SH-SY5Y (cell line): ENCODE measurements at regions not wholly inside any gene's neighbourhood (a gene's known extent, or its start where the extent isn't known, plus 50 kb on each side); places are given as distances from the start of the nearest gene placed in this dataset.

Experiments
- GATA2 ChIP-seq: IDR thresholded peaks from 2 replicates; pipeline ENCODE4 v1.6.1; 2011; ENCODE audit warnings: mild to moderate bottlenecking, low read depth, low read length
- GATA3 ChIP-seq: IDR thresholded peaks from 2 replicates; pipeline ENCODE4 v1.6.1; 2011; ENCODE audit warnings: low read depth, mild to moderate bottlenecking, low read length, moderate library complexity

DNA sequence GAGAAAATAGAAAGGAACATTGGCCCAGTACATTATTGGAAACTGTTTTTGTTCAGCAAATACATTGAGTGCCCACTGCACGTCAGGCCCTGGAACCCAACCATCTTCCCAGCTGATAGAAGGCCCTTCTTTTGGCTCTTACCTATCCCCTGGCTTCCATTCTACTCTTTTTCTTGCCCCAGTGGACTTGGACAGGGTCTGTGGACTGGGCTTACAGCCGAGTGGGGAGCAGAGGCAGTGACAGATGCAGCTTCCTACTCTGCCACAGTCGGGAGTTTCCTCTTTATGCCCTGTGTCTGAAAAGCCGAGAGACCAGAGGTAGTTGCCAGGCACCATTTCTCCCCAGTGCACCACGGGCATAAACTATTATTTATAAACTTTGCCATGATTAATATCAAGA lies 70.4 kb downstream of the ARHGAP35 start:
- no peak for TF ChIP-seq GATA3
- no peak for TF ChIP-seq GATA2

DNA sequence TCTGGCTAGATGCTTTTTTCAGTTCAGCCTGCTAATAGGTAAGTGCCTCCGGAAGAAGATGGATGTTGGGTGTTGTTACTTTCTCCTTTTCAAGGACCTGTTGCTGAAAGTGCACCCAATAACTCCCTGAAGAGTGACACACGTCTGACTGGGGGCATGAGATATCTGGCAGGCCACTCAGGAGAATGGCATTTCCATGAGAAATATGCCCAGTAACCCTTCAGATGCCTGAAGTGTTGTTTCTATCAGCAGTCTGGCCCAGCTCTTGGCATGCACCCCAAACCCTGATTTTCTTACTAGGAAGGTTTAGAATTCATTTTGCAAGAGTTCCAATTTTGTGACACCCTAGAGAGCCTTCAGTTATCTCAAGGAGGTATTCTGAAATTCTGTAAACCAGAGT lies 71.5 kb downstream of the ARHGAP35 start:
- TF ChIP-seq GATA2 (no peak), GATA3 (no peak)

DNA sequence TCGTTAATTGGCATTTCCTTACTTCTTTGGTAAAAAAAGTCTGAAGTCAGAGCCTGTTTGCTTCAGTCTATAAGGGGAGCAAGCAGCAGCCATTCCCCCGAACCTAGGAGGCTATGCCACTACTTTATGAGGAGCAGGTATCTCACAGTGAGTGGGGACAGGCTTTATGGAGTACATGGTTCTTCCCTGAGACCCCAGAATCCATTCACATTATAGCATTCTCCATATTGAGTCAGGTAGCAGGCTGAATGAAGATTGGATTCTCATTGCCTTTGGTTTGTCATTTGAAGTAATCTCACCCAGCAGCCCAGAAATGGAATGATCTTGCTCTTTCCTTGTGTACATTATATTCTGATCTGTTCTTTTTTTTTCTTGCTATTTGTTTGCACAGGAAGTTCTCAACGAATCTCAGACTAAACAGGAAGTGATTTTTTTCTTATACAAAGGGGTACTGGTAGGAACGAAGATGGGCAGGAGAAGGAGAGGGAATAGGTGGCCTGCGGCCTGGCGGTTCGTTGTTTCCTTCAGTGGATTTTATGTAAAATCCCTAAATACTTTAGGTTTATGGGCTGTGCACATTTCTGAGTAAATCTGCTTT lies 74.4 kb downstream of the ARHGAP35 start:
- TF ChIP-seq GATA2 (no peak), GATA3 (no peak)

DNA sequence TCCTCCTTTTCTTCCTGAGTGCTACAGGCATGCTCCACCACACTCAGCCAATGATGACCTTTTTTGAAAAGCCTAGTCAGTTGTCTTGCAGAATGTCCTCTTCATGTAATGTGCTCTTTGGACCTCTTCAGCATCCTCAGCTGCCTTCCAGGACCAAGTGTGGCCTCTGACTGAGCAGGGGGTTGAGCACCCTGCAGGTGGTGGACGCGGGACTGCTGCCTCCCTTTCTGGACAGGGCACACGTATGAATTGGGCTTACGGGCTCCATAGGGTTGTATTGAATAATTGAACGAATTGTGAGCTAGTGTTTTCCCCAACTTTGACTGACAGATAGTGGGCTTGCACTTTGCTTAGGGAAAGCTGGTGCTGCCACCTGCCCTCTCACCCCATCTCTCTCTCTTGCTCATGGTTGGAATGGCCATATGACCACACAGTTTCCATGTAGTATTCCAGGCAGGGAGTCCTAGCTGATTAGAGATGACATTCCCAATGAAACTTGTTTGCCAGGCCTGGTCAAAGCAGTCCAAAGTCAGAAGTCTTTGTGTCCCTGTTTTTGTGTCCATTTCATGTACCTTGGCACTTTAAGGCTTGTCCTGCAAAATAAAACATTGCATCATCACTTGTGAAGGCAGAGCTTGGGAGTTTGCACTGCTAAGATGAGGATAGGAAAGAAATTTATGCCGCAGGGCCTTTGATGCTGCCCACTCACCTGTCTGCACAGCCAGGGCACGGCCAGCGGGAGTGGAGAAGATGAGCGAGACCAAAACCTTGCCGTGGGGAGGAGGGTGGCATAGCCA lies 76.3 kb upstream of the NPAS1 start:
- TF ChIP-seq GATA2 (no peak), GATA3 (no peak)

DNA sequence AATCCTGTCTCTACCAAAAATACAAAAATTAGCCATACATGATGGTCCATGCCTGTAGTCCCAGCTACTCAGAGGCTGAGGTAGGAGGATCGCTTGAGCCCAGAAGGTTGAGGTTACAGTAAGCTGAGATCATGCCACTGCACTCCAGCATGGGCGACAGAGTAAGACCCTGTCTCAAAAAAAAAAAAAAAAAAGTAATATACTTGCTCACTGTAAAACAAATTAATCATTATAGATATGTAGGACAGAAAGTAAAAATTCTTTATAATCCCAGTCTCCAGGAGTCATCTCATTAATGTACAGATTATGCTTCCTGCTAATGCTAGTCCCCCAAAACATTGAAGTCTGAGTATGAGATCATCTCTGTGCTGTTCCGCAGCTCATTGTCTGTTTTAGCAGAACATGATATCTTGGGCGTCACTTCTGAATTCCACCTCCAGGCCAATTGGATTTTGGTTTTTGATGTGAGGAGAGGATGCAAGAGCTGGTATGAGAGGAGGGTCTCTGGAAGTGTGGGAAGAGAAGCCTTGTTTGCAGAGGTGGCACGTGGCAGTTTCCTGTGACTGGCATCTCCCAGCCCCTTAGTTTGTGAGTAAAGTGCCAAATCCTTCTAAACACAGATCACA lies 75.4 kb upstream of the NPAS1 start:
- no peak for TF ChIP-seq GATA2
- TF ChIP-seq GATA3 = no peak

DNA sequence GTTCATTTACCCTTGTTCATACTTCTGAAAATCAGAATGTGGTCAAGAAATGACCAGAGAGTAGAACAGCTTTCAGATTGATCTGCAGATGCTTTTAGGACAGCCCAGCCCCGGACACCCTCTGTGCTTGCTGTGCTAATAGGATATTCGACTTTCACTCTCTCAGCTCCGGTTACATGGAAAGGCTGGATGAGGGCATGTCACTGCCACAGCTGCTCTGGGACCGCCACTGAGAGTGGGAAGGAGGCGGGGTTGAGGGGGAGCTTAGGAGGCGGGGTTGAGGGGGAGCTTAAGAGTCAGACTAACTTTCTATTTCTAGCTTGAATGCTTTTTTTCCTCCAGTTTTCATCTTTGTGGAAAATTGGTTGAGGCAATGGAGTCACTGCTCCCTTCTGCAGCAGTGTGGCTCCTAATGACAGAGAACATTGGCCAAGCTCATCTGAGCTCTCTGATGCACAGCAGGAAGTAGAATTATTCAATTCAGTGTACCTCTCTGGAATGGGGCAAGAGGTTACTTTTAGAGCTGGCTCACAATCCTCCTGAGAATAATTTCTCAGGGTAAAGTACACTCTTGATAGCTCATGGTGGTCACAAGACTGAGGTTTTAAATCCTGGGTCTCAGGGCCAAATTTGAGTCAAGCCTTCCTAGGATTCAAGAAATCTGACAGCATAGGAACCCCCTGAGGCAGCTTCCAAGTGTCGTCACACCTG lies 74.6 kb upstream of the NPAS1 start:
- TF ChIP-seq GATA2 = no peak
- no peak for TF ChIP-seq GATA3

DNA sequence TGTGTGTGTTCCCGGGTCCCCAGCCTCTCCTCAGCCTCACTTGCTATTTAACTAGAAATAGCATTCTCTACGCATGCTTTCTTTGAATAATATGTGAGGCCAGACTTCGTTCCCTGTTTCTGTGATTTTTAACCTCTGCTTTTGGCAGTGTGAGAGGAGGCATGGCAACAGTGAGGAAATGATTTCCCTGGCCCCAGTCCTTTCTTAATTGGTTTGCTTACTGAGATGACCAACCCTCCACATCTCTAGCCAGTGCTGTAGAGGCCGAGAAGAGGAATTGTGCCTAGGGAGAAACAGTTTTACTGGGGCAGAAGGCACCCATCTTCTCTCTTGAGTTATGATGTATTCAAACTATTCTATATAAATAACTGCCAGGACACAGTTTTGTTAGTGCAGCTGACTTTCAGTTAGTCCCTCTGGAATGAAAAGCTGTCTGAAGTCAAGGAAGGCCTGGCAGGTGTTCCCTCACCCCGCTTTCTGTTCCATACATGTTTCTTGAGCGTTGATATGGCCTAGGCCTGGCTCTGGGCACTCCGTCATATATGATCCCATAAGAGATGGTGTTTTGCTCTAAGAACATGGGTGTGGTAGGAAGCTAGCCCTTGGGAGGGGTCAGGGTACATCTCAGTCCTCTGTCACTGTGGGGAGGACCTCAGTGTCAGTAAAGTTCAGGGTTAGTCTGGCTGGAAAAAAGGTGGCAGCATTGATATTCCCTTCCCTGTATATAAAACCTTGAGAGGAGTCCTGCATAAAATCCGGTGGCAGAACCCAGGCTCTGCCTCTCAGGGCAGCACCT lies 73.7 kb upstream of the NPAS1 start:
- TF ChIP-seq GATA3 = no peak
- TF ChIP-seq GATA2 = no peak

DNA sequence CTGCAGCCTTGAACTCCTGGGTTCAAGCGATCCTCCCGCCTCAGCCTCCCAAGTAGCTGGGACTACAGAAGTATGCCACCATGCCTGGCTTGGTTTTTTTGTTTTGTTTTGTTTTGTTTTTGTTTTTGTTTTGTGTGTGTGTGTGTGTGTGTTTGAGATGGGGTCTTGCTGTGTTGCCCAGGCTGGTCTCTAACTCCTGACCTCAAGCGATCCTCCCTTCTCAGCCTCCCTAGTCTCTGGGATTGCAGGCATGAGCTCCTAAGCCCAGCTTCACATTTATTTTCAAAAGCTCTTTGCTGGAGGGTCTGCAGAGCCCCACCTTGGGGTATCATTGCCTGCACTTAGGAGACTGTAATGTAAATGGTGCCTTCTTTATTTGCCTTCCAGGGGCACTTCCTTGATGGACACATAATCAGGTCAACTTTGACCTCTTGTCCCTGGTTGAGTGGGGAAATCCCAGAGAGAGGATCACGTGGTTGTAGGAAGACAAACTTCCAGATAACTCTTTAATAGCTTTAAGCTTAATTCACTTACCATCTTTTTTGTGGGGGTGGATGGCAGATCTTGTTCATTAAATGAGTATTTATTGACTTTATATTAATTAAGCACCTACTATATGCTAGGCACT lies 72.9 kb upstream of the NPAS1 start:
- TF ChIP-seq GATA2 (no peak), GATA3 (no peak)

DNA sequence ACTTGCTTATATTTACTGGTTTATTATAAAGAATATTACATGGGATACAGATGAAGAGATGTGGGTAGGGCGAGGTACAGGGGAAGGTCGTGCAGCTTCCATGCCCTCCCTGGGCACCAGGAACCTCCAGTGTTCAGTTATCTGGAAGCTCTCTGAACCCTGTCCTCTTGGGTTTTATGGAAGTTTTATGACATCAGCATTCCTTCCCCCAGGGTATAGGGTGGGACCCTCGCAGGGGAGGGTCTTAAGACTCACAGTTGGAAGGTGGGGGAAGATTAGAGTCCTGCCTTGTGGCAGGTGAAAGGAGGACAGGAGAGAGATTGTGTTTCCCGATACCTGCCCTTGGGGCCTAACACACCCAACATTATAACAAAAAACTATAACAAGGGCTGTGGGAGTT lies 71.8 kb upstream of the NPAS1 start:
- no peak for TF ChIP-seq GATA2
- TF ChIP-seq GATA3 = no peak

DNA sequence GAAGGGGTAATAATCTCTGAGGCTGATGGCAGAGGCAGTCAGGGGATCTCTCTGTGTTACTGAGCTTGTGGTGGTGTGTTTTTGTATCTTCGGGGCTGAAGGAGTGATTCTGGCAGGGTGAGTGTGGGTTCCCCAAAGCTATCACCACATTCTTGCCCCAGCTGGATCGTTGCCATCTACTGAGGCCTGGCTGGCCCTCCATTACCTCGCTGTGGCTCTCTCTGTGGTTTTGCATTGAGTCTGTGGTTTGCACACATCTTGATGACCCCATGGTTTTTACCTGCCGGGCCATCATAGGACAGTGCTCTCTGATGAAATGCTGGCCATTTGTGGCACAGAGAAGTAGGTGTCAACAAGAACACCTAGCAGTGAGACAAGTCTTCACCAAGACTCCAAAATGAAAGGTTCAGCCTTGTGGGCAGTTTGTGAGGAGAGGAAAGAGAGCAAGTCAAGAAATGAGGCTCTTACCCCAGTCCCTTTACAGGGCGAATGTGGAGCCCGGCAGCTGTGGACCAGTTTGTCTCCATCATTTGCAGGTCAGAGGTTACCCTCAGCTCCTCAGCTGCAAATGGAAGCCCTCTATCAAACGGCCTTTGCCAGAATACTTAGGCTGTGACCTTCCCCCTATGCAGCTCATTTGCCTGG lies 69.0 kb upstream of the NPAS1 start:
- TF ChIP-seq GATA2 (no peak), GATA3 (no peak)

DNA sequence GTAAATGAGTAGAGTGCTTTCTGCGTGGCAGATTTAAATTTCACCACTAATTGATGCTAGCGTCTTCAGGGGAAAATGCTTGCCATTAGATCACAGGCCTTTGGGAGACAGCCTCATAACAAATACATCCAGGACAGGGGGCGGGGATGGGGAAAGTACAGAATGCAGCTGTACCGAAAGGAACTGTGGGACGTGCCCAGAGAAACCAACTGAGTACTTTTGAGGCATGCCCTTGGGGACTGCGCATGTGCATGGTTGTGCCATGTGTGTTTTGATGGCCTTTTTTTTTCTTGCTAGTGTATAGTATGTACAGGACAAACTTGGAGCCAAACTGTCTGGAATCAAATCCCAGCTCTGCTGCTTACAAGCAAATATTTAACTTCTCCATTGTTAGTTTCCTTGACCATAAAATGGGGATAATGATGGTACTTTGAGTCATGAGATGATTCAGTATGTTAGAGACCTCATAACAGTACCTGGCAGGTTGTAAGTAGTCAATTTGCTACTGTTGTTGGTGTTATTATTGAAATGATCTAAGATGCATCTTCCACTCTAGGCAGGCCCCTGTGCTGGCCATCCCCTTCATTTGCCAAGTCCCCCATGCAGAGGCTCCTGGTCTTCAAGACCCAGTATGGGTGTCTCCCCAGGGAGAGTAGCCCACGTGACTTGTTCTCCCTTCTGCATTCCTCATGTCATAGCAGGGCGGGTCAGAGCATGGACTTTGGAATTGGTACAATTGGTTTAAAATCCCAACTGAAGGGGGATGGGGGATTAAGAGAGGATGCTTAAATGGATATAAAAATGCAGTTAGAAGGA lies 68.3 kb upstream of the NPAS1 start:
- TF ChIP-seq GATA3 (no peak), GATA2 (no peak)

DNA sequence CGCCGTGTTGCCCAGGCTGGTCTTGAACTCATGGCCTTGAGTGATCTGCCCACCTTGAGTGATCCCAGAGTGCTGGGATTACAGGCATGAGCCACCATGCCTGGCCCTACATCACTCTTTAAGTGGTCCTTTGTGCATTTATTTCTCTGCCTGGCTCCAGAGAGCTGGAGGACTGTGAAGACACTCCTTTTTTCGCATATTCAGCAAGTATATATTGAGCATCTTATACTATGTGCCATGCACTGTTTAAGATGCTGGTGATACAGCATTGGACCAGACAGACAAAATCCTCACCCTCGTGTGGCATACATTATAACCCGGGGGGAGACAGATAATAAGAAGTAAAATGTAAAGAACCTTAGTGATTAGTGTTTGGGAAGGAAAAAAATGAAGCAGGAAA lies 66.8 kb upstream of the NPAS1 start:
- no peak for TF ChIP-seq GATA2
- no peak for TF ChIP-seq GATA3
